ENCODE measurements at regions not wholly inside any gene's neighbourhood (a gene's known extent, or its start where the extent isn't known, plus 50 kb on each side); places are given as distances from the start of the nearest gene placed in this dataset.

DNA sequence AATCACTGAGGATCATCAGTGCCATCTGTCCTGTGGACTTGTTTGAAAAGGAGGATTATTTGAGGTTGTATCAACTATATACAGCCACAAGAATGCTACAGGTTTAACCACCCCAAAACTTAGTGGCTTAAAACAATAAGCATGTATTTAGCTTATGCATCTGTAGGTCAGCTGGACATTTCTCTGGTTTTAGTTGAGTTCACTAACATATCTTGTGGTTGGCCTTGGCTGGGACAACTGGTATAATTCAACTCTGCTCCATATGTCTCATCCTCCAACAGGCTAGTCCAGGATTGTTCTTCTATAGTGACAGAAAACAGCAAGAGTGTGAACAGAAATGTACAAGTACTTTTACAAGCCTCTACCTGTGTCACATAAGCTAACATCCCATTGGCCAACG is 49.9 kb upstream of the SOX6 start:
- no peak overlapping the region for H3K4me2 ChIP-seq (ENCODE audit: low read depth, low read length, poor library complexity, severe bottlenecking)
- H3K27ac ChIP-seq (ENCODE audit: low read depth, low read length) = no peak overlapping the region
- no peaks in the 10 kb centered on the region for H3K79me2 ChIP-seq (ENCODE audit: insufficient read depth, low read length)
- no peaks in the 10 kb centered on the region for H4K20me1 ChIP-seq (ENCODE audit: low read depth, low read length)
- TF ChIP-seq CTCF (IDR thresholded peaks at IDR 0.05; ENCODE audit: insufficient read depth, low read length, poor library complexity, severe bottlenecking) = no peak
- TF ChIP-seq EZH2phosphoT487 (conservative IDR thresholded peaks at IDR 0.05; ENCODE audit: low read length) = no peak
- no peak overlapping the region for H2AFZ ChIP-seq (ENCODE audit: low read depth, low read length, severe bottlenecking)
- no peaks in the 10 kb centered on the region for H3F3A ChIP-seq (ENCODE audit: insufficient read depth)
- no peaks in the 10 kb centered on the region for H3K9me3 ChIP-seq (ENCODE audit: insufficient read depth, low read length)
- H3K9me2 ChIP-seq (replicated peaks; ENCODE audit: insufficient read depth, low read length) = no peaks in the 10 kb centered on the region
- H3K9ac ChIP-seq (ENCODE audit: low read length) = no peak overlapping the region
- H3K4me3 ChIP-seq (ENCODE audit: insufficient read depth, low read length, poor library complexity, severe bottlenecking) = no peak overlapping the region
- no peaks in the 10 kb centered on the region for H3K36me3 ChIP-seq (ENCODE audit: low read length)
- 0 out of 2 replicates have a peak, but pooled peaks cover 5% of the 10 kb centered on the region for H3K27me3 ChIP-seq (ENCODE audit: low read length)

All from SU-DHL-6 (cell line).